Liver (tissue), 3 donors: ENCODE measurements at regions not wholly inside any gene's neighbourhood (a gene's known extent, or its start where the extent isn't known, plus 50 kb on each side); places are given as distances from the start of the nearest gene placed in this dataset.

Experiments used
- CTCF ChIP-seq: fragments of 150-350 bp; IDR thresholded peaks from 2 replicates; pipeline ENCODE4 v1.5.1; 2017; ENCODE audit warnings: improper control_type of control experiment, low read depth, low read length; ENCODE audit not compliant: missing input control
- EGR1 ChIP-seq, 2 donors: IDR thresholded peaks; 2 replicates each; pipeline ENCODE4 v1.6.1; 2016 to 2018; ENCODE audit warnings: antibody characterized with exemption in 2 of 2, low read depth in 2 of 2
- GABPA ChIP-seq, 2 donors: IDR thresholded peaks in 1 of 2; conservative IDR thresholded peaks in 1 of 2; 2 replicates each; pipeline ENCODE4 v1.6.1; 2016; ENCODE audit warnings: antibody characterized with exemption in 2 of 2, mild to moderate bottlenecking in 1 of 2, moderate library complexity in 1 of 2
- SP1 ChIP-seq: IDR thresholded peaks from 2 replicates; pipeline ENCODE4 v1.6.1; 2018; ENCODE audit warnings: antibody characterized with exemption, mild to moderate bottlenecking
- donor health status: healthy.
- donor health status: healthy.

- TF ChIP-seq CTCF (no peak), SP1 (no peak), GABPA (IDR thresholded peaks at IDR 0.05 in 1 of 2, conservative IDR thresholded peaks at IDR 0.05 in 1 of 2) (no peak), EGR1 (IDR thresholded peaks at IDR 0.05; ENCODE audit: low read depth in 2 of 2) (no peak)
Measured at GRCh38 chr4:135225551-135225950, 1024.0 kb upstream of the PABPC4L start.
